ENCODE measurements at regions not wholly inside any gene's neighbourhood (a gene's known extent, or its start where the extent isn't known, plus 50 kb on each side); places are given as distances from the start of the nearest gene placed in this dataset.

GRCh38 chr12:107888789-107889188, 114.3 kb downstream of the ASCL4 start:
- in situ Hi-C loops (cut with MboI; ENCODE audit: low sequenced_read_pairs) = loop anchor here (25.0 kb wide), 1 partner anchor 201 kb away; the partner anchor contains the start of gene PWP1

GRCh38 chr12:107891967-107892366, 117.5 kb downstream of the ASCL4 start:
- in situ Hi-C loops (cut with MboI; ENCODE audit: low sequenced_read_pairs) = loop anchor here (25.0 kb wide), 1 partner anchor 205 kb away; the partner anchor contains the start of gene PWP1

- in situ Hi-C loops (cut with MboI; ENCODE audit: low sequenced_read_pairs) = loop anchor here (25.0 kb wide), 1 partner anchor 207 kb away; the partner anchor contains the start of gene PWP1
Measured at GRCh38 chr12:107894589-107894988, 120.1 kb downstream of the ASCL4 start.

- in situ Hi-C loops (cut with MboI; ENCODE audit: low sequenced_read_pairs) = loop anchor here (25.0 kb wide), 1 partner anchor 209 kb away; the partner anchor contains the start of gene PWP1
Measured at GRCh38 chr12:107895966-107896365, 121.5 kb downstream of the ASCL4 start.

- in situ Hi-C loops (cut with MboI; ENCODE audit: low sequenced_read_pairs) = no loop called here
Measured at GRCh38 chr12:107900588-107900987, 126.1 kb downstream of the ASCL4 start.

GRCh38 chr12:107903341-107904061, 129.0 kb downstream of the ASCL4 start:
- in situ Hi-C loops (cut with MboI; ENCODE audit: low sequenced_read_pairs) = no loop called here

GRCh38 chr12:107906707-107907106, 132.2 kb downstream of the ASCL4 start:
- in situ Hi-C loops (cut with MboI; ENCODE audit: low sequenced_read_pairs) = no loop called here

- in situ Hi-C loops (cut with MboI; ENCODE audit: low sequenced_read_pairs) = no loop called here
Measured at GRCh38 chr12:107912421-107913004, 138.0 kb downstream of the ASCL4 start.

- in situ Hi-C loops (cut with MboI; ENCODE audit: low sequenced_read_pairs) = no loop called here
Measured at GRCh38 chr12:107914460-107914977, 140.0 kb downstream of the ASCL4 start.

GRCh38 chr12:107917912-107918800, 143.7 kb downstream of the ASCL4 start:
- in situ Hi-C loops (cut with MboI; ENCODE audit: low sequenced_read_pairs) = no loop called here

- in situ Hi-C loops (cut with MboI; ENCODE audit: low sequenced_read_pairs) = no loop called here
Measured at GRCh38 chr12:107921062-107921461, 146.6 kb downstream of the ASCL4 start.

GRCh38 chr12:107925125-107925524, 150.6 kb downstream of the ASCL4 start:
- in situ Hi-C loops (cut with MboI; ENCODE audit: low sequenced_read_pairs) = no loop called here

GRCh38 chr12:107929436-107929835, 154.9 kb downstream of the ASCL4 start:
- in situ Hi-C loops (cut with MboI; ENCODE audit: low sequenced_read_pairs) = no loop called here

GRCh38 chr12:107931761-107932160, 157.3 kb downstream of the ASCL4 start:
- in situ Hi-C loops (cut with MboI; ENCODE audit: low sequenced_read_pairs) = no loop called here

- in situ Hi-C loops (cut with MboI; ENCODE audit: low sequenced_read_pairs) = no loop called here
Measured at GRCh38 chr12:107938446-107938845, 163.9 kb downstream of the ASCL4 start.

GRCh38 chr12:107948391-107948945, 174.0 kb downstream of the ASCL4 start:
- in situ Hi-C loops (cut with MboI; ENCODE audit: low sequenced_read_pairs) = no loop called here

- in situ Hi-C loops (cut with MboI; ENCODE audit: low sequenced_read_pairs) = no loop called here
Measured at GRCh38 chr12:107951024-107951423, 176.5 kb downstream of the ASCL4 start.

- in situ Hi-C loops (cut with MboI; ENCODE audit: low sequenced_read_pairs) = no loop called here
Measured at GRCh38 chr12:107955966-107956643, 173.0 kb upstream of the WSCD2 start.

GRCh38 chr12:107957459-107957858, 171.6 kb upstream of the WSCD2 start:
- in situ Hi-C loops (cut with MboI; ENCODE audit: low sequenced_read_pairs) = no loop called here

- in situ Hi-C loops (cut with MboI; ENCODE audit: low sequenced_read_pairs) = no loop called here
Measured at GRCh38 chr12:107963635-107964034, 165.5 kb upstream of the WSCD2 start.

All from HL-60/S4 treated with phorbol 12-myristate 13-acetate at 8.2 ng/mL for 4 days and 3 days (cell line).